Right lobe of liver (tissue), 4 donors: ENCODE measurements at regions not wholly inside any gene's neighbourhood (a gene's known extent, or its start where the extent isn't known, plus 50 kb on each side); places are given as distances from the start of the nearest gene placed in this dataset.

Source experiments
- CTCF ChIP-seq, 4 donors: fragments of 200-600 bp in 3 of 4; fragments of 450-650 bp in 1 of 4; IDR thresholded peaks; one replicate each; pipeline versions ENCODE4 v1.5.1 to v1.8.0; 2016 to 2022; ENCODE audit warnings: antibody characterized with exemption in 4 of 4, mild to moderate bottlenecking in 2 of 4
- POLR2A ChIP-seq: fragments of 450-650 bp; IDR thresholded peaks from one replicate; pipeline ENCODE4 v1.6.1; 2017; ENCODE audit warnings: antibody characterized with exemption, mild to moderate bottlenecking
- donor health status: DM: no; HTN: no; CAD: no.
- donor health status: DM: no; HTN: no; CAD: no.
- donor health status: DM: no; HTN: yes; CAD: no.

GRCh38 chr6:4367643-4368042 lies 232.3 kb upstream of the ECI2 start:
- no peak for TF ChIP-seq CTCF (IDR thresholded peaks at IDR 0.05)
- no peak for TF ChIP-seq POLR2A
